GM12874 (cell line): ENCODE measurements at regions not wholly inside any gene's neighbourhood (a gene's known extent, or its start where the extent isn't known, plus 50 kb on each side); places are given as distances from the start of the nearest gene placed in this dataset.

ENCODE experiments used
- TF ChIP-seq, protein P1 (sequence below): IDR thresholded peaks from 2 replicates; pipeline ENCODE4 v1.5.1; 2011; ENCODE audit warnings: low read depth, mild to moderate bottlenecking, control low read depth, low read length, moderate library complexity; ENCODE audit not compliant: insufficient read depth

DNA sequence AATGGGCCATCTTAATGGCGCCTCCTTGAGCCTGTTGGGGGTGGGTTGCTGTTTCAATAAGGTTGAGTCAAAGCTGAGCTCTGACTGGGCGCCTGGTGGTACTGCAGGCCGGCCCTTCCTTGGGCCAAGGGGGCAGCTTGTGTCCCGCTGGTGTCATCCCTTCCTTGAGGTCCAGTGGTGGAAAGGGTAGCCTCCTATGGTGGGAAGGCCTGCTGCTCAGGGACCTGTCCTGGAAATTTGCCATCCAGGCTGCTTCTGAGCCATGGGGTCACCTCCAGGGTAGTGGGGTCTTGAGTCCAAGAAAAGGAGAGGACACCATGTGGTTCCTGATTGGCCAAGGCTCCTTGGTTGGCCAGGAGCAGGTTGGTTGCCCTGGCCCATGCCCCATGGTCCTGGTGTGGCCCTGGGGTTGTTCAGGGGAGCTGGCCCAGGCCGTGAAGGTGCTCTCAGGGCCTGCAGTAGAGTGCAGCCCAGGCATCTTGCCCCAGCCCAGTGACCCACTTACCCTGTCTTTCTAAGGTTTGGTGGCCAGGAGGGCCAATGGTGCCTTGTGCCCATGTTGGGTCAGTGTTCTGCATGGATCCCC, 188.7 kb downstream of the UBE3A start:
- TF ChIP-seq, protein P1, sequence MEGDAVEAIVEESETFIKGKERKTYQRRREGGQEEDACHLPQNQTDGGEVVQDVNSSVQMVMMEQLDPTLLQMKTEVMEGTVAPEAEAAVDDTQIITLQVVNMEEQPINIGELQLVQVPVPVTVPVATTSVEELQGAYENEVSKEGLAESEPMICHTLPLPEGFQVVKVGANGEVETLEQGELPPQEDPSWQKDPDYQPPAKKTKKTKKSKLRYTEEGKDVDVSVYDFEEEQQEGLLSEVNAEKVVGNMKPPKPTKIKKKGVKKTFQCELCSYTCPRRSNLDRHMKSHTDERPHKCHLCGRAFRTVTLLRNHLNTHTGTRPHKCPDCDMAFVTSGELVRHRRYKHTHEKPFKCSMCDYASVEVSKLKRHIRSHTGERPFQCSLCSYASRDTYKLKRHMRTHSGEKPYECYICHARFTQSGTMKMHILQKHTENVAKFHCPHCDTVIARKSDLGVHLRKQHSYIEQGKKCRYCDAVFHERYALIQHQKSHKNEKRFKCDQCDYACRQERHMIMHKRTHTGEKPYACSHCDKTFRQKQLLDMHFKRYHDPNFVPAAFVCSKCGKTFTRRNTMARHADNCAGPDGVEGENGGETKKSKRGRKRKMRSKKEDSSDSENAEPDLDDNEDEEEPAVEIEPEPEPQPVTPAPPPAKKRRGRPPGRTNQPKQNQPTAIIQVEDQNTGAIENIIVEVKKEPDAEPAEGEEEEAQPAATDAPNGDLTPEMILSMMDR, result no peak

DNA sequence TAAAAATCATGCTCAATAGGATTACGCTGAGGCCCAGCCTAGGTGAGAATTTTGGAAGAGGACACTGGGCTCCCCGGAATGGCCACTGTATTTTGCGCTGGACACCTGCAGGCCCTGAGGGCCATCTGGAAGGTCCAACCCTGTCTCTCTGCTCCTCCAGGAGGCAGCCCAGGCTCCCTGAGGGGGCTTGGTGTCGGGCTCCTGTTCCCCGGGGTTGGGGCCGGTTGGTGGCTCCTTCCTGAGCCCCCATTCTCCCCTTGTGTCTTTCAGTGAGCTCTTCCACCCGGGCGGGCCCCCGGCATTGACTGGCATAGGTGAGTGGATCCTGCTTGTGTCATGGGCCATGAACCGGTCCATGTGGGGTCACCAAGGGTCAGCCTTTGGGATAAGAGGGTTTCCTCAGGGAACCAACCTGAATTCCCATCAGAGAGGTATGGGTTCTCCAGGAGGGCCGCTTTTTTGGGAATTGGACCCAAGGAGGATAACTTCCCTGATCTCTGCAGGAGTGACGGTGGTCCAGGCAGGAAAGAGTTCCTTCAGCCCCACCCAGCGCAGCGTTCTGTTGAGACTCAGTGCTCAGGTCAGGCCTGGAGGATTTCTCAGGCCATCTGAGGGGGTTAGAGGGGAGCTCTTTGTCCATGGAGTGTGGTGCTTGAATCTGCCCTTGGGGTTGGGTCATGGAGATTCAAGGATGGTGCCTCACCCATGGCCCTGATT, 187.8 kb downstream of the UBE3A start:
- TF ChIP-seq, protein P1, result no peak

DNA sequence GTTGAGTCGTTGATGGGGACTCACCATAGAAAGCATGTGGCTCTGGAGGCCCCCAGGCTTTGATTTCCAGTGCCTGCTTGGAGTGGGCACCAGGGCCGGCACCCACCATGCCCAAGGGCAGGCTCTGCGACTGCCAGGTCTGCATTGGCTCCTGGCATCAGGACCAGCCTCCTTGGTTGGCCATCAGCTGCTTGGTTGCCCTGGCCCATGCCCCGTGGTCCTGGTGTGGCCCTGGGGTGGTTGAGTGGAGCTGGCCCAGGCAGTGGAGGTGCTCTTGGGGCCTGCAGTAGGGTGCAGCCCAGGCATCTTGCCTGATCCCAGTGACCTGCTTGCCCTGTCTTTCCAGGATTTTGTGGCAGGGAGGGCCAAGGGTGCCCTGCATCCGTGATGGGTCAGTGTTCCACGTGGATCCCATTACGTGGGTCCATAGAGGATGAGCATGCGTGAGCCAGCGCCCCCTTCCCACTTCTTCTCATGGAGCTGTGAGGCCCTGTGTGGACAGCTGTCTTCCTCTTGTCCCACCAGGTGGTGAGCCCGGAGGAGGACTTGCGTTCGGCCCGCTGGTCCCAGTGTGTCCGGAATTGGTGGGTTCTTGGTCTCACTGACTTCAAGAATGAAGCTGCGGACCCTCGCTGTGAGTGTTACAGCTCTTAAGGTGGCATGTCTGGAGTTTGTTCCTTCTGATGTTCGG, 187.0 kb downstream of the UBE3A start:
- TF ChIP-seq, protein P1, result no peak

DNA sequence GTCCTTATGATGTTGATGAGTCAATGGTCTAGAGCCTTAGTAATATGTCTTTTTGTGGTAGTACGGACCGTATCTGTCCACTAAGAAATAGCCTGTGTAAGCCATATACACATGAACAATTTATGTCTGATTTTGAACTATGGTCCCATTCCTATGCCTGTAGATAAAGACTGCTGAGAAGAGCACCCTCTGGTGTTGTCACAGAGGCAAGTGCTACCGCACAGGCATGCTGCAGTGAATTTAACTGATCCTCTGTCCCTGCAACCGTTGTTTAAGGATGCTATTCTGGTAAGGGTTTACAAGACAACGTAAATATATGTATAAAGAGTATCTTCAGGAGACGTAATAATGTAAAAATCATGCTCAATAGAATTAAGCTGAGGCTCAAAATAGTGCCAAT, 170.7 kb downstream of the UBE3A start:
- TF ChIP-seq, protein P1, result 0 out of 2 replicates have a peak, but pooled peaks have one; percentile 1
